HL-60 (cell line): ENCODE measurements at regions not wholly inside any gene's neighbourhood (a gene's known extent, or its start where the extent isn't known, plus 50 kb on each side); places are given as distances from the start of the nearest gene placed in this dataset.

Experiments used
- CTCF ChIP-seq: IDR thresholded peaks from one replicate; pipeline ENCODE4 v1.5.1; 2011; ENCODE audit warnings: low read length, control low read depth, inconsistent platforms; ENCODE audit not compliant: insufficient read depth
- GABPA ChIP-seq: IDR thresholded peaks from 2 replicates; pipeline ENCODE4 v1.6.1; 2012; ENCODE audit warnings: low read depth
- POLR2AphosphoS5 ChIP-seq: IDR thresholded peaks from 2 replicates; pipeline ENCODE4 v1.6.1; 2012; ENCODE audit warnings: low read depth
- REST ChIP-seq: IDR thresholded peaks from 2 replicates; pipeline ENCODE4 v1.6.1; 2012; ENCODE audit warnings: low read depth; ENCODE audit not compliant: insufficient replicate concordance

- TF ChIP-seq CTCF (no peak), REST (no peak), POLR2AphosphoS5 (no peak), GABPA (no peak)
Observed at GRCh38 chr10:116798859-116799258, 50.4 kb upstream of the ENO4 start.
